Spleen (tissue), 7 donors: ENCODE measurements at regions not wholly inside any gene's neighbourhood (a gene's known extent, or its start where the extent isn't known, plus 50 kb on each side); places are given as distances from the start of the nearest gene placed in this dataset.

ENCODE experiments used
- POLR2A ChIP-seq, 3 donors: fragments of 450-650 bp; IDR thresholded peaks; one replicate each; pipeline ENCODE4 v1.5.1; 2017; ENCODE audit warnings: antibody characterized with exemption in 3 of 3, mild to moderate bottlenecking in 1 of 3
- TF ChIP-seq, protein P1 (sequence below), 11 experiments: fragments of 200-600 bp in 7 of 11; fragments of 450-650 bp in 4 of 11; sonication (generic) in 4 of 11; IDR thresholded peaks in 8 of 11; conservative IDR thresholded peaks in 3 of 11; 1 replicate in 7 of 11; 2 replicates in 4 of 11; pipeline versions ENCODE4 v1.4.0 to v1.8.0; 2016 to 2021; ENCODE audit warnings: antibody characterized with exemption in 11 of 11, inconsistent platforms in 4 of 11, mild to moderate bottlenecking in 1 of 11
- donor health status: DM: no; HTN: no; CAD: no; lungs with moderate emphysema.
- donor health status: DM: no; HTN: no; CAD: no.
- donor health status: DM: no; HTN: no; CAD: no.

- TF ChIP-seq, protein P1, sequence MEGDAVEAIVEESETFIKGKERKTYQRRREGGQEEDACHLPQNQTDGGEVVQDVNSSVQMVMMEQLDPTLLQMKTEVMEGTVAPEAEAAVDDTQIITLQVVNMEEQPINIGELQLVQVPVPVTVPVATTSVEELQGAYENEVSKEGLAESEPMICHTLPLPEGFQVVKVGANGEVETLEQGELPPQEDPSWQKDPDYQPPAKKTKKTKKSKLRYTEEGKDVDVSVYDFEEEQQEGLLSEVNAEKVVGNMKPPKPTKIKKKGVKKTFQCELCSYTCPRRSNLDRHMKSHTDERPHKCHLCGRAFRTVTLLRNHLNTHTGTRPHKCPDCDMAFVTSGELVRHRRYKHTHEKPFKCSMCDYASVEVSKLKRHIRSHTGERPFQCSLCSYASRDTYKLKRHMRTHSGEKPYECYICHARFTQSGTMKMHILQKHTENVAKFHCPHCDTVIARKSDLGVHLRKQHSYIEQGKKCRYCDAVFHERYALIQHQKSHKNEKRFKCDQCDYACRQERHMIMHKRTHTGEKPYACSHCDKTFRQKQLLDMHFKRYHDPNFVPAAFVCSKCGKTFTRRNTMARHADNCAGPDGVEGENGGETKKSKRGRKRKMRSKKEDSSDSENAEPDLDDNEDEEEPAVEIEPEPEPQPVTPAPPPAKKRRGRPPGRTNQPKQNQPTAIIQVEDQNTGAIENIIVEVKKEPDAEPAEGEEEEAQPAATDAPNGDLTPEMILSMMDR (IDR thresholded peaks at IDR 0.05 in 8 of 11, conservative IDR thresholded peaks at IDR 0.05 in 3 of 11): no peak
- no peak for TF ChIP-seq POLR2A (IDR thresholded peaks at IDR 0.05)
These were observed 1071.2 kb downstream of the TYW1 start for GRCh38 chr7:68067845-68068244.
